GM12872 (cell line): ENCODE measurements at regions not wholly inside any gene's neighbourhood (a gene's known extent, or its start where the extent isn't known, plus 50 kb on each side); places are given as distances from the start of the nearest gene placed in this dataset.

Source experiments
- CTCF ChIP-seq: IDR thresholded peaks from 3 replicates; pipeline ENCODE4 v1.5.1; 2011; ENCODE audit warnings: low read depth, mild to moderate bottlenecking, low read length, moderate library complexity; ENCODE audit not compliant: insufficient read depth

GRCh38 chr9:79913867-79914266 lies 342.1 kb downstream of the TLE4 start:
- no peak for TF ChIP-seq CTCF

- no peak for TF ChIP-seq CTCF
Measured at GRCh38 chr9:79912318-79913070, 340.7 kb downstream of the TLE4 start.

GRCh38 chr9:79911724-79912123 lies 340.0 kb downstream of the TLE4 start:
- no peak for TF ChIP-seq CTCF

GRCh38 chr9:79902825-79903600 lies 331.2 kb downstream of the TLE4 start:
- no peak for TF ChIP-seq CTCF

- TF ChIP-seq CTCF = no peak
Measured at GRCh38 chr9:79900754-79901153, 329.0 kb downstream of the TLE4 start.

GRCh38 chr9:79896390-79896980 lies 324.7 kb downstream of the TLE4 start:
- TF ChIP-seq CTCF = no peak

- TF ChIP-seq CTCF = no peak
Measured at GRCh38 chr9:79895232-79895631, 323.5 kb downstream of the TLE4 start.
